ENCODE measurements at regions not wholly inside any gene's neighbourhood (a gene's known extent, or its start where the extent isn't known, plus 50 kb on each side); places are given as distances from the start of the nearest gene placed in this dataset.

- no peak overlapping the region for H4K8ac ChIP-seq (replicated peaks; ENCODE audit: insufficient read length, low read depth, low read length)
- no peaks in the 10 kb centered on the region for H3K9me3 ChIP-seq (ENCODE audit: control insufficient read depth, low read depth, low read length)
- H3K27ac ChIP-seq (ENCODE audit: insufficient read length, low read depth, low read length): no peak overlapping the region
- H3K79me2 ChIP-seq (ENCODE audit: insufficient read depth, low read length): no peaks in the 10 kb centered on the region
- no peak overlapping the region; the same call in 1 of the 2 replicates for H3K4ac ChIP-seq (ENCODE audit: low read depth, low read length)
- H3T11ph ChIP-seq (ENCODE audit: low read length): no peak overlapping the region
- H4K20me1 ChIP-seq (ENCODE audit: control insufficient read depth, insufficient read depth, insufficient read length): no peaks in the 10 kb centered on the region
- H3K14ac ChIP-seq (ENCODE audit: insufficient read depth, low read length): no peak overlapping the region
- no peak overlapping the region for H2AK5ac ChIP-seq (ENCODE audit: insufficient read length, low read length)
- no peak for TF ChIP-seq CTCF (conservative IDR thresholded peaks at IDR 0.05)
- peaks cover 2% of the 10 kb centered on the region; the same call in 1 of the 2 replicates for H3K27me3 Mint-ChIP-seq (ENCODE audit: low read depth)
- H3K56ac ChIP-seq (ENCODE audit: insufficient read length, low read depth, low read length): no peak overlapping the region
- peak; percentile 48 for DNase-seq
- H2BK5ac ChIP-seq (ENCODE audit: insufficient read length, low read length): no peak overlapping the region
- no CpG with 5 or more reads among the region's 7 CpGs for WGBS (ENCODE audit: extremely low coverage, insufficient read length, low lambda C conversion rate)
- H2BK120ac ChIP-seq (ENCODE audit: low read depth, low read length, poor library complexity, severe bottlenecking): no peak overlapping the region
- no peaks in the 10 kb centered on the region for H3K27me3 ChIP-seq (ENCODE audit: insufficient read depth, low read length)
- no peak overlapping the region for H3K23ac ChIP-seq (ENCODE audit: insufficient read length, low read depth, low read length)
- no peak overlapping the region for H3K4me2 ChIP-seq (ENCODE audit: insufficient read depth, insufficient read length, low read length)
- no peak overlapping the region for H2BK15ac ChIP-seq (ENCODE audit: low read depth, low read length)
- no peak overlapping the region for H4K5ac ChIP-seq (ENCODE audit: insufficient read length, low read depth, low read length)
- no peak overlapping the region for H2BK20ac ChIP-seq (ENCODE audit: low read depth, low read length, poor library complexity, severe bottlenecking)
- peaks cover 7 to 9% (median 7%) of the 10 kb centered on the region in 3 experiments; a peak in 6 of 7 replicates for H3K36me3 Mint-ChIP-seq (ENCODE audit: insufficient read depth in 1 of 3, low read depth in 3 of 3)
- H3K4me3 Mint-ChIP-seq: no peak overlapping the region; a peak in 1 of 5 replicates
- no peak overlapping the region for H4K91ac ChIP-seq (ENCODE audit: insufficient read length, low read depth, low read length)
- peak overlapping the region; percentile 75 to 92 (median 82); a peak in 6 of 7 replicates for H3K27ac Mint-ChIP-seq
- no peak overlapping the region for H3K9ac ChIP-seq (ENCODE audit: extremely low read depth, insufficient read length, low read length)
- H3K79me1 ChIP-seq (ENCODE audit: insufficient read depth, low read depth, low read length, poor library complexity, severe bottlenecking): no peaks in the 10 kb centered on the region
- H2BK12ac ChIP-seq (ENCODE audit: insufficient read length, low read depth, low read length): no peak overlapping the region
- H3K4me1 Mint-ChIP-seq: peaks cover 34 to 48% of the 10 kb centered on the region in 2 experiments
- H3K9me3 Mint-ChIP-seq: peaks cover 4 to 5% of the 10 kb centered on the region in 2 experiments
- H3K4me1 ChIP-seq (ENCODE audit: insufficient read depth, low read length): peaks cover 3% of the 10 kb centered on the region; the same call in 1 of the 2 replicates
- H3K18ac ChIP-seq (ENCODE audit: insufficient read length, low read depth, low read length): no peak overlapping the region
- H3K23me2 ChIP-seq (ENCODE audit: insufficient read length, low read depth, low read length, poor library complexity, severe bottlenecking): no peaks in the 10 kb centered on the region
- H2AFZ ChIP-seq (ENCODE audit: low read length): no peak overlapping the region
Observed at GRCh38 chr22:27668828-27669797, 132.4 kb downstream of the MN1 start.
